Spleen (tissue), 11 donors: ENCODE measurements at regions not wholly inside any gene's neighbourhood (a gene's known extent, or its start where the extent isn't known, plus 50 kb on each side); places are given as distances from the start of the nearest gene placed in this dataset.
A peak's percentile ranks its signal among the peaks of the same experiment; 100 is the strongest.

Experiments
- DNase-seq: peaks from one replicate; pipeline ENCODE4 v3.0.0-alpha.2; 2020
- H3K27ac ChIP-seq, 8 donors: fragments of 200-600 bp; sonication (generic) in 7 of 8; 1 replicate in 4 of 8; 2 replicates in 4 of 8; pipeline versions ENCODE4 v1.5.0 to v1.8.0; 2016 to 2021; ENCODE audit warnings: inconsistent platforms in 4 of 8, mild to moderate bottlenecking in 4 of 8, moderate library complexity in 1 of 8
- H3K27me3 ChIP-seq, 7 donors: fragments of 200-600 bp; sonication (generic) in 6 of 7; replicated peaks in 1 of 7; 1 replicate in 4 of 7; 2 replicates in 3 of 7; pipeline versions ENCODE4 v1.5.0 to v1.8.0; 2016 to 2021; ENCODE audit warnings: inconsistent platforms in 3 of 7, mild to moderate bottlenecking in 1 of 7
- H3K36me3 ChIP-seq, 6 donors: fragments of 200-600 bp; sonication (generic) in 5 of 6; 1 replicate in 4 of 6; 2 replicates in 2 of 6; pipeline versions ENCODE4 v1.5.0 to v1.8.0; 2016 to 2021; ENCODE audit warnings: inconsistent platforms in 2 of 6
- H3K4me1 ChIP-seq, 6 donors: fragments of 200-600 bp; sonication (generic) in 5 of 6; 1 replicate in 3 of 6; 2 replicates in 3 of 6; pipeline versions ENCODE4 v1.5.0 to v1.8.0; 2016 to 2021; ENCODE audit warnings: inconsistent platforms in 3 of 6
- H3K4me3 ChIP-seq, 8 donors: fragments of 200-600 bp; sonication (generic) in 7 of 8; 1 replicate in 4 of 8; 2 replicates in 4 of 8; pipeline versions ENCODE4 v1.5.0 to v1.8.0; 2016 to 2021; ENCODE audit warnings: inconsistent platforms in 4 of 8, mild to moderate bottlenecking in 4 of 8, moderate library complexity in 2 of 8
- H3K9me3 ChIP-seq, 8 donors: fragments of 200-600 bp; sonication (generic) in 7 of 8; 1 replicate in 4 of 8; 2 replicates in 4 of 8; pipeline versions ENCODE4 v1.5.0 to v1.8.0; 2016 to 2021; ENCODE audit warnings: inconsistent platforms in 4 of 8
- POLR2A ChIP-seq, 3 donors: fragments of 450-650 bp; IDR thresholded peaks; one replicate each; pipeline ENCODE4 v1.5.1; 2017; ENCODE audit warnings: antibody characterized with exemption in 3 of 3, mild to moderate bottlenecking in 1 of 3
- POLR2AphosphoS5 ChIP-seq, 3 donors: sonication (generic); formaldehyde crosslinking; IDR thresholded peaks; one replicate each; pipeline ENCODE4 v1.5.1; 2017; ENCODE audit warnings: antibody characterized with exemption in 3 of 3
- WGBS, 5 donors: extraction: QIAGEN DNeasy Blood & Tissue Kit in 3 of 5; methylation state at CpG; one replicate each; pipeline versions ENCODE4 v1.1.5 to v1.1.7; 2013 to 2018; 5-methylcytosine and 5-hydroxymethylcytosine counted together
- intact Hi-C: fragments of 100-400 bp; cut with DNase I; formaldehyde crosslinking; loops from one replicate; pipeline ENCODE4 v1.15.0; 2023; ENCODE audit warnings: low total_unique reads
- TF ChIP-seq, protein P1 (sequence below), 11 experiments: fragments of 200-600 bp in 7 of 11; fragments of 450-650 bp in 4 of 11; sonication (generic) in 4 of 11; IDR thresholded peaks in 8 of 11; conservative IDR thresholded peaks in 3 of 11; 1 replicate in 7 of 11; 2 replicates in 4 of 11; pipeline versions ENCODE4 v1.4.0 to v1.8.0; 2016 to 2021; ENCODE audit warnings: antibody characterized with exemption in 11 of 11, inconsistent platforms in 4 of 11, mild to moderate bottlenecking in 1 of 11
- donor health status: healthy with polysubstance abuse.
- donor health status: DM: no; HTN: no; CAD: no; lungs with moderate emphysema.
- donor health status: DM: no; HTN: no; CAD: no.
- donor health status: Bipolar disorder and iron deficiency.
- donor health status: healthy.
- donor health status: DM: no; HTN: no; CAD: no.
- donor health status: DM: yes; HTN: yes; CAD: no.

DNA sequence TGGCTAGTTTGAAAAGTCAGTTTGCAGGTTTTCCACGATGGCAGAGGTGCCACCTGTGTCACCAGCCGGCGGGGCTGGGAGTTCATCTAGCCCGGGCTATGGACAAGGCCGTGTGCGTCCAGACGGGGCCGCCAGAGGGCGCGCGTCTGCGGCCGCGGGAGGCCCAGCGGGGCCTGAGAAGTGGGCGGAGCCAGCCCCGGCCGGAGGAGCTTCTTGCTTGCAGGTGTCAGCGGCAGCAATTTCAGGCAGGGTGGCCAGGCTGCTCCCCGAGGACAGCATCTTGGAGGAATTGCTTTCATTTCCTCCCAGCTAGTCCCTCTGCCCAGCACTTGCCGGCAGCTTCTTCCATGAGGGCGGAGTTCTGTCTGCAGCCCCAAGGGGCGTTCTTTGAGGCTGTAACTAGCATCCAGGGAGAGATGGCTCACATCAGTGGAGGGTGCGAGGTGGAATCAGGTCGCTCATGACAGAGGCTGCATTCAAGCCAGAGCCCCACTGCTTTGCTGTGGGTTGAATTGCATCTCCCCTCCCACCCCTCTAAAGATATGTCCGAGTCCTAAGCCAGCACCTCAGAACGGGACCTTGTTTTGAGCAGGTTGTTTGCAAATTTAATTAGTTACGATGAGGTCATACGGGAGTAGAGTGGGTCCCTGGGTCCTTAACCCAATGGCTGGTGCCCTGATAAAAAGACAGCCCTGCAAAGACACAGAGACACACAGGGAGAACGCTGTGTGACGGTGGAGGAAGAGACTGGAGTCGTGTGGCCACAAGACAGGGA lies 85.9 kb upstream of the MKI67 start:
- WGBS, 5 donors, result 22 to 40% (median 24%) methylated on average over 19 to 32 of the region's 32 CpGs

DNA sequence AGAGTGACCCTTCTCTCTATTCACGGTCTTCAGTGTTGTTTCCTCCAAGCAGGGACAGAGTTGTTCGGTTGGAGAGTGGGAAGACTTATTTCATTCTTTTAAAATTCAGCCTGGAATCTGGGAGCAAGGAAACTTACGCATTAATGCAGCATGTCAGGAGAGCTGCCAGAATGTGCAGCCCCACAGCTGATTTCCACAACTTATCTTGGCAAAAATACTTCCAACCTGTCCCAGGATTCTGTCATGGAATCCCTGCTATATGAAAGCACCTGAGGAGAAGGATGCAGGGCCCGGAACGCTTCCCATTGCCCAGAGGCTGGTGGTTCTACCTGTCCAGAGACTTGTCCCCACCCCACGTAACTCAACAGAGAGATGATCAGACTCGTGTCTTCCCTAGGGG lies 86.9 kb upstream of the MKI67 start:
- intact Hi-C loops, result no loop called here
- no peaks in the 10 kb centered on the region for H3K36me3 ChIP-seq

More for the DNA sequence above, 85.9 kb upstream of the MKI67 start:
- Histone ChIP-seq H3K27me3 (peaks cover 0 to 5% (median 0%) of the 10 kb centered on the region in 7 donors), H3K27ac (no peak overlapping the region), H3K36me3 (no peaks in the 10 kb centered on the region), H3K4me1 (peaks cover 0 to 34% (median 24%) of the 10 kb centered on the region in 6 donors), H3K4me3 (peak overlapping the region in 5 of 8 donors; percentile 13 to 58 (median 17)), H3K9me3 (no peaks in the 10 kb centered on the region)
- TF ChIP-seq, protein P1, sequence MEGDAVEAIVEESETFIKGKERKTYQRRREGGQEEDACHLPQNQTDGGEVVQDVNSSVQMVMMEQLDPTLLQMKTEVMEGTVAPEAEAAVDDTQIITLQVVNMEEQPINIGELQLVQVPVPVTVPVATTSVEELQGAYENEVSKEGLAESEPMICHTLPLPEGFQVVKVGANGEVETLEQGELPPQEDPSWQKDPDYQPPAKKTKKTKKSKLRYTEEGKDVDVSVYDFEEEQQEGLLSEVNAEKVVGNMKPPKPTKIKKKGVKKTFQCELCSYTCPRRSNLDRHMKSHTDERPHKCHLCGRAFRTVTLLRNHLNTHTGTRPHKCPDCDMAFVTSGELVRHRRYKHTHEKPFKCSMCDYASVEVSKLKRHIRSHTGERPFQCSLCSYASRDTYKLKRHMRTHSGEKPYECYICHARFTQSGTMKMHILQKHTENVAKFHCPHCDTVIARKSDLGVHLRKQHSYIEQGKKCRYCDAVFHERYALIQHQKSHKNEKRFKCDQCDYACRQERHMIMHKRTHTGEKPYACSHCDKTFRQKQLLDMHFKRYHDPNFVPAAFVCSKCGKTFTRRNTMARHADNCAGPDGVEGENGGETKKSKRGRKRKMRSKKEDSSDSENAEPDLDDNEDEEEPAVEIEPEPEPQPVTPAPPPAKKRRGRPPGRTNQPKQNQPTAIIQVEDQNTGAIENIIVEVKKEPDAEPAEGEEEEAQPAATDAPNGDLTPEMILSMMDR (IDR thresholded peaks at IDR 0.05 in 8 of 11, conservative IDR thresholded peaks at IDR 0.05 in 3 of 11), result peak; percentile 77 to 98 (median 94)
- peak in 2 of 3 donors; percentile 41 to 77 for TF ChIP-seq POLR2AphosphoS5 (IDR thresholded peaks at IDR 0.05)
- TF ChIP-seq POLR2A (IDR thresholded peaks at IDR 0.05), result no peak
- DNase-seq, result peak; percentile 98
- intact Hi-C loops, result no loop called here

DNA sequence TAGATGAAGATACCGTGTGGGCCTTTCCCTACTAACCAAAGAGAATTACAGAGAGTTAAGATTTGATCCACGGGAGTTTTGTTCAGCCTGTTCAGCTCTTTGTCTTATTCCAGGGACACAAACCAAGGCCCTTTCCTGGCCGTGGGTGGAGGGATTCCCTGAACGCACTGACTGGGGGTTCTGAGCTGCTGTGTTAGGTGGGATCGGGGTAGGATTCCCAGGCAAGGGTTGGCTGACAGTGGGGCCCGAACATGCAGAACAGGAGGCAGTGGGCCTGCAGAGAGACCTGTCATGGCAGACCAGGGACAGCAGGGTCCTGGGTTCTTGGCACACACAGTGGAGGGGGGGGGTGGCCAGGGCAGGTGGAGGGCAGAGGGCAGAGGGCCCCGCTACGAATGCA lies 89.5 kb upstream of the MKI67 start:
- 78 to 92% (median 80%) methylated on average over 8 of the region's 8 CpGs for WGBS, 5 donors

More for the DNA sequence above, 86.9 kb upstream of the MKI67 start:
- Histone ChIP-seq H3K27me3 (peaks cover 0 to 5% (median 0%) of the 10 kb centered on the region in 7 donors), H3K4me1 (peaks cover 0 to 34% (median 23%) of the 10 kb centered on the region in 6 donors), H3K27ac (no peak overlapping the region), H3K9me3 (no peaks in the 10 kb centered on the region), H3K4me3 (no peak overlapping the region)
- no peak for DNase-seq
- no peak for TF ChIP-seq POLR2A (IDR thresholded peaks at IDR 0.05)
- no peak for TF ChIP-seq POLR2AphosphoS5 (IDR thresholded peaks at IDR 0.05)
- TF ChIP-seq, protein P1 (IDR thresholded peaks at IDR 0.05 in 8 of 11, conservative IDR thresholded peaks at IDR 0.05 in 3 of 11), result no peak
- 75 to 90% (median 87%) methylated on average over 7 of the region's 7 CpGs for WGBS, 5 donors

DNA sequence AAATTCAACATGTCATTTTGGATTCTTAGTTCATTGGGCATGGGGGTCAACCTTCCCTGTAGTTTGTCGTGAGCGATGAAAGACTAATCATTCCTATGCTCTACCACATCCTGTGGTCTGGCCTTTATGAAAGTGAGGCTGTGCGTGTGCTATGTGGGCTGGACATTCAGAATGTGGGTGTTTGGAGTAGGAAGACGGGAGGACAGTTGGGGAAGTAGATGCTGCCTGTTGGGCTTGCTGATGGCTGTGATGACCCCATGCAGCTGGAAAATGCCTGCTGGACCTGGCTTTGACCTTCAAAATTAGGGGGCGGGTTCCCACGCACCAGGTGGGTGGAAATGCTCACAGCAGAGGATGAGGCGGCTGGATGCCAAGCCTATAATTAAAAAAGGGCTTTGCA lies 90.9 kb upstream of the MKI67 start:
- no peak overlapping the region for H3K4me3 ChIP-seq

More for the DNA sequence above, 89.5 kb upstream of the MKI67 start:
- Histone ChIP-seq H3K36me3 (no peaks in the 10 kb centered on the region), H3K4me3 (no peak overlapping the region), H3K27me3 (peaks cover 0 to 4% (median 0%) of the 10 kb centered on the region in 7 donors), H3K4me1 (peaks cover 0 to 21% (median 11%) of the 10 kb centered on the region in 6 donors), H3K27ac (no peak overlapping the region), H3K9me3 (no peaks in the 10 kb centered on the region)
- no peak for TF ChIP-seq POLR2AphosphoS5 (IDR thresholded peaks at IDR 0.05)
- TF ChIP-seq, protein P1 (IDR thresholded peaks at IDR 0.05 in 8 of 11, conservative IDR thresholded peaks at IDR 0.05 in 3 of 11), result no peak
- intact Hi-C loops, result no loop called here
- no peak for DNase-seq

More for the DNA sequence above, 90.9 kb upstream of the MKI67 start:
- H3K27ac ChIP-seq, result no peak overlapping the region
- H3K36me3 ChIP-seq, result no peaks in the 10 kb centered on the region
- 62 to 86% (median 71%) methylated on average over 7 of the region's 7 CpGs for whole genome bisulfite sequencing, 5 donors
- DNase-seq, result no peak
- intact Hi-C loops, result no loop called here
- peaks cover 0 to 13% (median 0%) of the 10 kb centered on the region in 7 donors for H3K27me3 ChIP-seq
- no peaks in the 10 kb centered on the region for H3K9me3 ChIP-seq
- TF ChIP-seq POLR2A (IDR thresholded peaks at IDR 0.05), result no peak
- TF ChIP-seq, protein P1 (IDR thresholded peaks at IDR 0.05 in 8 of 11, conservative IDR thresholded peaks at IDR 0.05 in 3 of 11), result no peak
- no peak for TF ChIP-seq POLR2AphosphoS5 (IDR thresholded peaks at IDR 0.05)
- peaks cover 0 to 20% (median 7%) of the 10 kb centered on the region in 6 donors for H3K4me1 ChIP-seq
